Sciatic nerve (tissue), 2 donors: ENCODE measurements at regions not wholly inside any gene's neighbourhood (a gene's known extent, or its start where the extent isn't known, plus 50 kb on each side); places are given as distances from the start of the nearest gene placed in this dataset.
"Not testable (repeated sequence)": the region's sequence is repeated elsewhere in the genome, so short reads cannot be mapped to it uniquely, and the experiment has no call there.

Source experiments
- ATAC-seq: fragments of 200-7000 bp; cut with Tn5 transposase; one replicate; pipeline ENCODE4 v1.9.1; 2020; ENCODE audit warnings: mild to moderate bottlenecking, moderate library complexity
- DNase-seq: peaks from one replicate; pipeline ENCODE4 v3.0.0-alpha.2; 2020; ENCODE audit warnings: low spot score
- intact Hi-C: fragments of 100-400 bp; cut with DNase I; formaldehyde crosslinking; loops from one replicate; pipeline ENCODE4 v1.14.2; 2022
- donor health status: DM: no; HTN: no; CAD: no.
- donor health status: DM: no; HTN: no; CAD: no.

- ATAC-seq: peak; percentile 22
- intact Hi-C loops: no loop called here
- DNase-seq: no peak
Observed at GRCh38 chr10:7075110-7075509, 335.7 kb downstream of the SFMBT2 start.

DNA sequence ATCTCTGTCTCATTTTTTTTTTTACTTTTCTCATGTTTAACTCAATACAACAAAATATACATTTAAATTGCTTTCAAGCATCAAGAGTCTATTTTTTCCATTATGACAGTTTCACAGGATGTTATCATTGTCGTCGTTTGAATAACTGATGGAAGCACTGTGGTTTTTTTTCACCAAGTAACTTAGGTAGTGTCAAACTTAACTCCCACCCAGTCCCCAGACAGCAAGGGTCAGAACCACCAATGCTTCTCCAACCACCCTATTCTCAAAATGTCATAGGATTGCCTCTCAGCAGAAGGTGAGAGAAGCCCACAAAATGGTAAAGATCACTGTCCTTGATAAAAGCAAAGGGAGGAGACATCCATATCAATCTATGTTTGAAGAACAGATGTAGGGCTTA is 339.4 kb downstream of the SFMBT2 start:
- DNase-seq: no peak
- intact Hi-C loops: no loop called here
- ATAC-seq: no peak

DNA sequence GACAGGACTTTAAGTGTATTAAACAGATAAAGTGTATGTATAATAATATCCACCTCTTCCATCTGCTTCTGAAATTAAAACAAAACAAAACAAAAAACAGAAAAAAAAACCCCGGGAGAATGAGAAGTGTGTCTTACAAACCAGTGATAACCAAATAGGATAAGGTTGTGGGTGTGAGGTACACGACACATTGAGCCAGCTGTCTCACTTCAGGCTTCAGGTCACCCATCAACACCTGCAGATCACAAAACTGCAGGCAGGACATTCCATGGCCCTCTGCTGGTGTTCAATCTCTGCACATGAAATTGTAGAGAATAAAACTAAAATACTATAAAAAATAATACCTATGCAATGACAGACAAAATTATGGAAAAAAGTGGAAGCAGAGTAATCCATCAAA is 339.9 kb downstream of the SFMBT2 start:
- intact Hi-C loops: no loop called here
- no peak for ATAC-seq
- DNase-seq: no peak

GRCh38 chr10:7069706-7070105 is 341.1 kb downstream of the SFMBT2 start:
- no peak for DNase-seq
- intact Hi-C loops: no loop called here
- ATAC-seq: no peak

DNA sequence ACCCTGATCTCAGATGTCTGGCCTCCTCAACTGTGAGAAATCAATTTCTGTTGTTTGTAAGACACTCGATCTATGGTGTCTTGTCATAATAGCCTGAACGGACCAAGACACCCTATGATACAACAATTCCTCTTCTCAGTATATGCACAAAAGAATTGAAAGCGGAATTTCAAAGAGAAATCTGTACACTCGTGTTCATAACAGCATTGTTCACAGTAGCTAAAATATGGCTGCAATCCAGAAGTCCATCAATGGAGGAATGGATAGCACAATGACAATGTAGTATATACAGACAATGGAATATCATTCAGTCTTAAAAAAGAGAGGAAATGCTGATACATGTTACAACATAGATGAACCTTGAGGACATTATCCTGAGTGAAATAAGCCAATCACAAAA is 354.6 kb downstream of the SFMBT2 start:
- ATAC-seq (no peak), DNase-seq (no peak)
- intact Hi-C loops: no loop called here

- ATAC-seq (no peak), DNase-seq (no peak)
- intact Hi-C loops: no loop called here
Observed at GRCh38 chr10:7054915-7055314, 355.9 kb downstream of the SFMBT2 start.

GRCh38 chr10:7053195-7053594 is 357.6 kb downstream of the SFMBT2 start:
- DNase-seq (no peak), ATAC-seq (no peak)
- intact Hi-C loops: no loop called here

DNA sequence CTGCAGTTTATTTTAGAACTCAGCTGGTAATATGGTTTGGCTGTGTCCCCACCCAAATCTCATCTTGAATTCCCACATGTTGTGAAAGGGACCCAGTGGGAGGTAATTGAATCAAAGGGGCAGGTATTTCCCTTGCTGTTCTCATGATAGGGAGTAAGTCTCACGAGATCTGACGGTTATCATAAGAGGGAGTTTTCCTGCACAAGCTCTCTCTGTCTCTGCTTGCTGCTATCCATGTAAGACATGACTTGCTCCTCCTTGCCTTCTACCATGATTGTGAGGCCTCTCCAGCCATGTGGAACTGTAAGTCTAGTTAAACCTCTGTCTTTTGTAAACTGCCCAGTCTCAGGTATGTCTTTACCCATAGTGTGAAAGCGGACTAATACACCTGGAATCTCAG is 360.8 kb downstream of the SFMBT2 start:
- DNase-seq, ATAC-seq, intact Hi-C loops: not testable (repeated sequence)

DNA sequence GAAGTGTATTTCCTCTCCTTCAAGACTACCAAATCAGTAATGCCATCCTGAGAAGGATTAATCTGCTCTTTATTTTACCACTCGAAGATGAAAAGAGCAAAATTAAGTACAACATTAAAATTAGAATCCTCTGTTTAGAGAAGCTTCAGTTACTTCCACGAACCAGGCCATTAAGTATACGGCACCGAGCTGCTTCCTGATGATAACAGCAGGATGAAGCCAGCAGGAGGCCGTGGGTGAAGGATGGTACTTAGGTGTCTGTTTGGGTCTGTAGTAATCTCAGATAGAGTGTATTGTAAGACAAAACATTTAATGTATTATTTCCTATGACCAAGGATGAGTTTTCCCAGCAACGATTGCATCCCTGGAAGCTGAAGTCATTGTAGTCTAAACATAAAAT is 362.8 kb downstream of the SFMBT2 start:
- DNase-seq (no peak), ATAC-seq (no peak)
- intact Hi-C loops: no loop called here

DNA sequence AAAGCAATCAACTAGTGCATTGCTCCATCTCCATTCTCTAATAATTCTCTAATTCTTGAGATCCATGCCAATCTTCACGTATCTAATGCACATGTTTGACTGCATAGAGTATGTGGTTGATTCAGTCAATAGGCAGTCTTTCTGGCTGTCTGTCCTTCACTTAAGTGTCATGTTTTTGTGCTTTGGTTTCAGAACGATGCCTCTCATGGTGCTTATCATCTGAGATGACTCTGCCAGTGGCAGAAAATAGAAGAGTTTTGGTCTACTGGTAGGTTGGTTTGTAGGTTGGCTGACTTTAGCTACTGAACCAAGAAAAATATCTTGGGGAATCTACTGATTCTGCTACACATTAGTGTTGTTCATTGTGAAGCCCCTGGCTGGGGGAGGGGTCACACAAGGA is 364.2 kb downstream of the SFMBT2 start:
- intact Hi-C loops: no loop called here

GRCh38 chr10:7045891-7046599 is 364.8 kb downstream of the SFMBT2 start:
- no peak for DNase-seq
- intact Hi-C loops: no loop called here
- no peak for ATAC-seq

More for the DNA sequence above, 364.2 kb downstream of the SFMBT2 start:
- no peak for DNase-seq
- ATAC-seq: no peak

DNA sequence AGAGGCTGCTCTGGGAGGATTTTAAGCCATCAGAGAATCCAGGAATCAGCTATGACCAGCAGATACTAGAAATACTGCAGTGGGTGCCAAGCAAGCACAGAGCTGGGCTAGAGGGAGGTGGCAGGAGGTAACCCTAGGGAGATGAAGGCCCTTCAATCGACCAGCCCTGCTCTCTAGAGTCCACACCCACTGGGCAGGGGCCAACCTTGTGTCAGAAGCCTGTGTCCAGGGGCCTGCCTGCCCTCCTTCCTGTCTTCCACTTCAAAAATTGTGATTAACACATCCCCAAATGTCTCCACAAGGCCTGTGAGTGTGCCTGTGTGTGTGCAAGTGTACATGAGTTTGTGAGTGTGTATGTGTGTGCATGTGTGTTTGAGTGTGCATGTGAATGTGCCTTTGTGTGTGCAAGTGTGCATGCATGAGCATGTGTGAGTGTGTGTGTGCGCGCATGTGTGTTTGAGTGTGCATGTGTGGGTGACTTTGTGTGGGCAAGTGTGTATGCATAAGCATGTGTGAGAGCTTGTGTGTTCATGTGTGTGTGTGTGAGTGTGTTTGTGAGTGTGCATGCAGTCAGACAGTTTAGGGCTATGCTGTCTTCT is 367.7 kb downstream of the SFMBT2 start:
- intact Hi-C loops: no loop called here
- ATAC-seq: no peak
- no peak for DNase-seq

- intact Hi-C loops: no loop called here
- ATAC-seq (no peak), DNase-seq (no peak)
Observed at GRCh38 chr10:7042419-7043054, 368.3 kb downstream of the SFMBT2 start.

- DNase-seq: no peak
- no peak for ATAC-seq
- intact Hi-C loops: no loop called here
Observed at GRCh38 chr10:7042000-7042399, 368.8 kb downstream of the SFMBT2 start.

DNA sequence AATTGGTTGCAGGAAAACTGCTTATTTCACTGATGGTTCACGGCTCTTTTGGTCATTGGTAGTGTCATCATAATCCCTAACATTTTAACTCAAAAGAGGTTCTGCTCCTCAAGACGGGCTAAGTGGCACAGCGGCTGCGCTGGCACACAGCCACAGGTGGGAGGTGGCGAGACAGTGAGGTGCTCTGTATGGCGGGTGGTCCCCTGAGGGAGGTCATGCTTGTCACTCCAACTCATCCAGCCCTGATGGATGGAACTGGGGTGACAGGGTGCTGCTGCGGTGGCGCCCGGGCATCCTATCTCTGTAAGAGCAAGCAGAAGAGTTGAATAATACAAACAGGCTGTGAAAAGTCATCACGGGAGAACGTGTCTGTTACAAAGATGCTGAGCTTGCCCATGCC is 370.2 kb downstream of the SFMBT2 start:
- ATAC-seq (no peak), DNase-seq (no peak)
- intact Hi-C loops: no loop called here

- ATAC-seq (no peak), DNase-seq (no peak)
- intact Hi-C loops: no loop called here
Observed at GRCh38 chr10:7039859-7040258, 371.0 kb downstream of the SFMBT2 start.

DNA sequence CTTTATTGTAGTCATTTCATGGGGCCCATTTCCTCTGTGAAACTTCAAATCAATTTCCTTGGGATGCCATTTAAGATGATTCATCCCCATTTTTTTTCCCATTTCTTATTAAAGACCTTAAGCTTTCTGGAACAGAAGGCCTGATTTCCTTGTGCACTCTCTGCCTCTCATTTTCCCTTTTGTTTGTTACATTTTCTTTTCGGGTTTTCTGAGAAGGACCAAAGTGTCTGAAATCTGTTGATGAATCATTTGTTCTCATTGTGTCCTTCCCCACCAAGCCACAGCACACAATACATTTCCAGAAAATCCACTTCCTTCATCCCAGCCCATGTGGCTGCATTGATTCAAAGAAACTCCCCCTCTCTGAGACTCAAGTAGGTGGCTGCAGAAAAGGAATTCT is 372.4 kb downstream of the SFMBT2 start:
- DNase-seq (no peak), ATAC-seq (no peak)
- intact Hi-C loops: no loop called here

DNA sequence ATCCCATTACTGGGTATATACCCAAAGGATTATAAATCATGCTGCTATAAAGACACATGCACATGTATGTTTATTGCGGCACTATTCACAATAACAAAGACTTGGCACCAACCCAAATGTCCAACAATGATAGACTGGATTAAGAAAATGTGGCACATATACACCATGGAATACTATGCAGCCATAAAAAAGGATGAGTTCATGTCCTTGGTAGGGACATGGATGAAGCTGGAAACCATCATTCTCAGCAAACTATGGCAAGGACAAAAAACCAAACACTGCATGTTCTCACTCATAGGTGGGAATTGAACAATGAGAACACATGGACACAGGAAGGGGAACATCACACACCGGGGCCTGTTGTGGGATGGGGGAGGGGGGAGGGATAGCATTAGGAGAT is 373.4 kb downstream of the SFMBT2 start:
- DNase-seq, intact Hi-C loops, ATAC-seq: not testable (repeated sequence)

DNA sequence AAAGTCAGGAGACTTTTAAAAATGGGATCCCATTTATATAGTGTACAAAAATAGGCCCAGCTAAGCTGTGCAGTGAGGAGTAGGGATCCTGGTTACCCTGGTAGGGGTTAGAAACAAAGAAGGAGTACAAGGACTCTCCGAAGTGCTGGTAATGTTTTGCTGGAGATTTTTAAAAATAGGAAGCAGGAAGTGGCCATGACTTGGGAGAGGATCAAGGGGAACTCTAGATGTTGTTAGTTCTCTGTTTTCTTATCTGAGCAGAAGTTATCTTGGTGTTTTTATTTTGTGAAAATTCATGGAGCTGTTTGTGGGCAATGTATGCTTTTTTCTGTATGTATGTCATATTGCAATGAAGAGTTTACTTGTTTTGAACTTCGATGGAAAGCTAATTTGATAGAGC is 373.9 kb downstream of the SFMBT2 start:
- DNase-seq: no peak
- ATAC-seq: no peak

GRCh38 chr10:7035126-7035761 is 375.6 kb downstream of the SFMBT2 start:
- no peak for DNase-seq
- intact Hi-C loops: no loop called here
- no peak for ATAC-seq

More for the DNA sequence above, 373.9 kb downstream of the SFMBT2 start:
- intact Hi-C loops: no loop called here
